Peyer's patch (tissue), 4 donors: ENCODE measurements at regions not wholly inside any gene's neighbourhood (a gene's known extent, or its start where the extent isn't known, plus 50 kb on each side); places are given as distances from the start of the nearest gene placed in this dataset.

Experiments
- DNase-seq, 3 donors: peaks; one replicate each; pipeline ENCODE4 v3.0.0-alpha.2; 2017 to 2019
- H3K27ac ChIP-seq, 4 donors: fragments of 200-600 bp; sonication (generic); one replicate each; pipeline ENCODE4 v1.5.1; 2016 to 2019
- H3K27me3 ChIP-seq, 2 donors: fragments of 200-600 bp; sonication (generic); one replicate each; pipeline ENCODE4 v1.5.1; 2019
- H3K36me3 ChIP-seq, 3 donors: fragments of 200-600 bp; sonication (generic); one replicate each; pipeline ENCODE4 v1.5.1; 2016 to 2019
- H3K4me1 ChIP-seq, 4 donors: fragments of 200-600 bp; sonication (generic); one replicate each; pipeline ENCODE4 v1.5.1; 2016 to 2019
- H3K4me3 ChIP-seq, 4 donors: fragments of 200-600 bp; sonication (generic); 1 replicate in 3 of 4; 2 replicates in 1 of 4; pipeline ENCODE4 v1.5.1; 2016 to 2019; ENCODE audit warnings: mild to moderate bottlenecking in 1 of 4
- H3K9me3 ChIP-seq, 4 donors: fragments of 200-600 bp; sonication (generic); one replicate each; pipeline ENCODE4 v1.5.1; 2016 to 2019; ENCODE audit warnings: mild to moderate bottlenecking in 1 of 4
- POLR2A ChIP-seq, 2 donors: fragments of 450-650 bp; IDR thresholded peaks; one replicate each; pipeline ENCODE4 v1.5.1; 2017; ENCODE audit warnings: antibody characterized with exemption in 2 of 2, mild to moderate bottlenecking in 2 of 2, moderate library complexity in 2 of 2
- TF ChIP-seq, protein P1 (sequence below), 6 experiments: fragments of 450-650 bp in 4 of 6; fragments of 200-600 bp in 2 of 6; sonication (generic) in 1 of 6; IDR thresholded peaks; one replicate each; pipeline ENCODE4 v1.5.1; 2017 to 2019; ENCODE audit warnings: antibody characterized with exemption in 6 of 6, mild to moderate bottlenecking in 3 of 6, moderate library complexity in 1 of 6

DNA sequence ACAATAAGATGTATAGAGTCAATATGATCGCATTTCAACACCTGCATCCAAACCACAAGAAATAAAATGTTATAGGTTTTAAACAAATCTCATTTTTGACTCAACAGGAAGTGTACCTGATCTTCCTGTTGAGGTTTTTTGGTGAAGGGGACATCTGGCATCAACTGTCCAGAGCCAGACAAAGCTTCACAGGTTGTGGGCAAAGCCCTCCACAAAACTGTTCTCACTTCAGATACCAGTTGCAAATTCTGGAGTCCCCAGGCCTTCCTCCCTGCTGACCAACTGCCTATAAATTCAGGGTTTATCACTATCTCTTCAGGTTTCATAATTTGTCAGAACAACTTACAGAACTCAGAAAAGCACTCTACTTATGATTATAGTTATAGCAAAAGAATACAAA lies 326.1 kb upstream of the CAMK1G start:
- no peaks in the 10 kb centered on the region for H3K4me1 ChIP-seq
- no peak for DNase-seq
- TF ChIP-seq, protein P1, sequence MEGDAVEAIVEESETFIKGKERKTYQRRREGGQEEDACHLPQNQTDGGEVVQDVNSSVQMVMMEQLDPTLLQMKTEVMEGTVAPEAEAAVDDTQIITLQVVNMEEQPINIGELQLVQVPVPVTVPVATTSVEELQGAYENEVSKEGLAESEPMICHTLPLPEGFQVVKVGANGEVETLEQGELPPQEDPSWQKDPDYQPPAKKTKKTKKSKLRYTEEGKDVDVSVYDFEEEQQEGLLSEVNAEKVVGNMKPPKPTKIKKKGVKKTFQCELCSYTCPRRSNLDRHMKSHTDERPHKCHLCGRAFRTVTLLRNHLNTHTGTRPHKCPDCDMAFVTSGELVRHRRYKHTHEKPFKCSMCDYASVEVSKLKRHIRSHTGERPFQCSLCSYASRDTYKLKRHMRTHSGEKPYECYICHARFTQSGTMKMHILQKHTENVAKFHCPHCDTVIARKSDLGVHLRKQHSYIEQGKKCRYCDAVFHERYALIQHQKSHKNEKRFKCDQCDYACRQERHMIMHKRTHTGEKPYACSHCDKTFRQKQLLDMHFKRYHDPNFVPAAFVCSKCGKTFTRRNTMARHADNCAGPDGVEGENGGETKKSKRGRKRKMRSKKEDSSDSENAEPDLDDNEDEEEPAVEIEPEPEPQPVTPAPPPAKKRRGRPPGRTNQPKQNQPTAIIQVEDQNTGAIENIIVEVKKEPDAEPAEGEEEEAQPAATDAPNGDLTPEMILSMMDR (IDR thresholded peaks at IDR 0.05), result no peak
- no peak for TF ChIP-seq POLR2A (IDR thresholded peaks at IDR 0.05)
- no peaks in the 10 kb centered on the region for H3K27me3 ChIP-seq
- no peaks in the 10 kb centered on the region for H3K9me3 ChIP-seq
- no peaks in the 10 kb centered on the region for H3K36me3 ChIP-seq
- H3K27ac ChIP-seq, result no peak overlapping the region
- no peak overlapping the region for H3K4me3 ChIP-seq

DNA sequence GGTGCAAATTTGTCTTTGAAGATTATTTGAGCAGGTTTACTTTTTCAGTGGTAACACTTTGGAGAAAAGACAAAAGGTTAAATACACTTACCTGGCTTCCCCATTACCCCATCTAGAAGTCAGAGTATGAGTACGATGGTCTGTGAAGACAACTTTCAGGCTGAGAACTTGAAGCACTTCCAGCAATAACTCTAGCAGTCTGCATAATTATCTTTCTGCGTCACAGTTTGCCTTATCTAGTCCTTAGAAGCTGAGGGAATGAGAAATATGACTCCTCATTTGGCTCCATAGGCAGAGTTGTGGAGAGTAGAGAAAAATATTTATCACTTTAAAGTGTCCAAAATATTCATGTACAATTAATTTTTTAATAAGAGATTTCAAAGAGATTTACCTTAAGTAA lies 323.4 kb upstream of the CAMK1G start:
- Histone ChIP-seq H3K36me3 (no peaks in the 10 kb centered on the region), H3K9me3 (no peaks in the 10 kb centered on the region), H3K4me1 (no peaks in the 10 kb centered on the region), H3K4me3 (no peak overlapping the region), H3K27ac (no peak overlapping the region), H3K27me3 (no peaks in the 10 kb centered on the region)
- TF ChIP-seq, protein P1 (IDR thresholded peaks at IDR 0.05), result no peak
- TF ChIP-seq POLR2A (IDR thresholded peaks at IDR 0.05), result no peak
- no peak for DNase-seq

DNA sequence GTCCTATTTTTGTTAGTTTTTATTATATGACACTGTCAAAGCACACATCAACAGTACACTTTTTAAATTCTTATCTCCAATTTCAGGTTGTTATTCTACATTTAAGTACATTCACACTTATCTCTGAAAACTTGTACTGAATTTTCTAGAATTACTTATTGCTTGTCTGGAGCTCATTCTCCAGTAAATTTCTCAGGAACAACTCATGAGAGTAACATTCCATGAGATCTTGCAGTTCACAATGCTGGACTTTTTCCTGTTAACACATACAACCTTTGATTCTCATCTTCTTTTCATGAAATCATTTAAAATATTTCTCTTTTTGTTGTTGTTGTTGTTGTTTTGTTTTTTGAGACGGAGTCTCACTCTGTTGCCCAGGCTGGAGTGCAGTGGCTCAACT lies 320.9 kb upstream of the CAMK1G start:
- no peak overlapping the region for H3K27ac ChIP-seq
- DNase-seq, result no peak
- no peaks in the 10 kb centered on the region for H3K4me1 ChIP-seq
- no peak for TF ChIP-seq POLR2A (IDR thresholded peaks at IDR 0.05)
- TF ChIP-seq, protein P1 (IDR thresholded peaks at IDR 0.05), result no peak
- no peaks in the 10 kb centered on the region for H3K9me3 ChIP-seq
- no peaks in the 10 kb centered on the region for H3K27me3 ChIP-seq
- H3K4me3 ChIP-seq, result no peak overlapping the region
- no peaks in the 10 kb centered on the region for H3K36me3 ChIP-seq

DNA sequence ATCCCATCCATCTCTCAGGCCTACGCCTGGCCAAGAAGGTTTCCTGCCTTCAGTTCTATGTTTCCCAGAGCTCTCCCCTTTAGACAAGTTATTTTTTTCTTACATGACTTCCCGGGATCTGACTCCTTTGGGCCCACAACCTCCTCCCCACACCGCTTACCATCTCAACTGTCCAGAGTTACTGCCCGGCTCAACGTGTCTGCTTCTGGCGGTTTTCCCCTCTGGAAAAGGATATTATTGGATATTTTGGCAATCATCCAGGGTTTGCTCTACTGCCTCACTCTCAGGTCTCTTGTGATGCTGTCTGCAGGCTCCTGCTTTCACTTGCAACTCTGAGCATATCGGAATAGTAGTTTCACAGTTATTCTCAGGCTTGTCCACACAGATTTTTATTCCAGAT lies 318.2 kb upstream of the CAMK1G start:
- no peaks in the 10 kb centered on the region for H3K4me1 ChIP-seq
- no peak for DNase-seq
- H3K4me3 ChIP-seq, result no peak overlapping the region
- no peak overlapping the region for H3K27ac ChIP-seq
- H3K9me3 ChIP-seq, result no peaks in the 10 kb centered on the region
- TF ChIP-seq, protein P1 (IDR thresholded peaks at IDR 0.05), result no peak
- no peak for TF ChIP-seq POLR2A (IDR thresholded peaks at IDR 0.05)
- H3K36me3 ChIP-seq, result no peaks in the 10 kb centered on the region
- H3K27me3 ChIP-seq, result no peaks in the 10 kb centered on the region

DNA sequence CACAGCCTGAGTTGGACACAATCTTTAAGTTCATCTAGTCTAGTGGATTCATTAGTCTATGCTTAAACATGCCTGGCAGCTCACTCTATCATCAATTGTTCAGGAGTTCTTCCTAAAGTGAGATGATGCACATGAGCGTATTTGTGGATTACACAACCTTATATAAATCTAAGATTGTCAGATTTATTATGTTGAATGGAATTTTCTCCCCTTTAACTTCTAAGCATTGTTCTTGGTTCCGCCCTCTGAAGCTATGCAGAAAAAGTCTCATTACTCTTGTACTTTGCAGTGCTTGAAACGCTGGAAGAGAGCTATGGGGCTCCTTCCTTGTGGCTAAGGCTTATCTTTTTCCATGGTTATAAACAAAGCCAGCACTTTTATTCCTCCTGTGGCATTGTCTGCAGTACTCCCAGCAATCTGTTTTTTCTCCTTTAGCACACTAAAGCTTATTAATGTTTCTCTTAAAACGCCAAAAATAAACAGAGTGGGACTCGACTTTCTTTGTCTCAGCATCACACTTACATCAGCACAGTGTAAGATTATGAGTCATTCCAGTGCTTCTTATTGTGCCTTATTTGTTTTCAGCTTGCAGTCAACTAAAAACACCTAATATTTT lies 316.8 kb upstream of the CAMK1G start:
- no peak for DNase-seq
- Histone ChIP-seq H3K27ac (no peak overlapping the region), H3K4me1 (no peaks in the 10 kb centered on the region), H3K27me3 (no peaks in the 10 kb centered on the region), H3K4me3 (no peak overlapping the region), H3K36me3 (no peaks in the 10 kb centered on the region), H3K9me3 (no peaks in the 10 kb centered on the region)
- TF ChIP-seq, protein P1 (IDR thresholded peaks at IDR 0.05), result no peak
- TF ChIP-seq POLR2A (IDR thresholded peaks at IDR 0.05), result no peak

DNA sequence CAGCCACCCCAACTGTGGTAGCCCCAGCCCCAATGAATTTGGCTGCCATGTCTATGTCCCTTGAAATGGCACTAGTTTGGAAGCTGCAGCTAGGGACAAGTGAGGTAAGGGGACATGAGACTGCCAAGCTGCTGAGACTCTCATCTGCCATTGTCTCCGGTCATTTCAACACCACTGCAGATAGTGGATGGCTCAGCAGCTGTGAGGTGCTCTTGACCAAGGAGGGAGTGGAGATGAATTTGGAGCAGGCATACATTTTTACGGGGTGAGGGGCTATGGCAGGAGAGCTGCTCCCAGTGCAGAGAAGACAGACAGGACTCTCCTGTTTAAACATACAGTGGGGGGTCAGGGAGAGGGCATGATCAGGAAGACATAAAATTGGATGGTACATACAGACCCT lies 315.5 kb upstream of the CAMK1G start:
- H3K27ac ChIP-seq, result no peak overlapping the region
- H3K4me1 ChIP-seq, result no peaks in the 10 kb centered on the region
- H3K9me3 ChIP-seq, result no peaks in the 10 kb centered on the region
- TF ChIP-seq, protein P1 (IDR thresholded peaks at IDR 0.05), result no peak
- TF ChIP-seq POLR2A (IDR thresholded peaks at IDR 0.05), result no peak
- H3K4me3 ChIP-seq, result no peak overlapping the region
- H3K36me3 ChIP-seq, result no peaks in the 10 kb centered on the region
- H3K27me3 ChIP-seq, result no peaks in the 10 kb centered on the region
- DNase-seq, result no peak
